Kidney (tissue), 13 donors: ENCODE measurements at regions not wholly inside any gene's neighbourhood (a gene's known extent, or its start where the extent isn't known, plus 50 kb on each side); places are given as distances from the start of the nearest gene placed in this dataset.

Source experiments
- DNase-seq, 5 donors: peaks; one replicate each; pipeline ENCODE4 v3.0.0-alpha.2; 2013 to 2020
- FAIRE-seq: peaks from 2 replicates; lab custom pipeline; 2012; peaks lifted over from hg19 to GRCh38; lab: Jason Lieb, UNC
- H3K27ac ChIP-seq, 2 donors: one replicate each; pipeline ENCODE4 v1.7.0; 2013; ENCODE audit warnings: low read depth in 2 of 2, low read length in 2 of 2, inconsistent platforms in 1 of 2
- H3K27me3 ChIP-seq: one replicate; pipeline ENCODE4 v1.7.1; 2013; ENCODE audit warnings: low read length, inconsistent platforms; ENCODE audit not compliant: control insufficient read depth, insufficient read depth
- H3K36me3 ChIP-seq, 3 donors: one replicate each; pipeline versions ENCODE4 v1.7.0 to v1.7.1; 2013; ENCODE audit warnings: low read length in 3 of 3, control low read depth in 1 of 3, inconsistent platforms in 1 of 3; ENCODE audit not compliant: insufficient read depth in 3 of 3, control insufficient read depth in 2 of 3
- H3K4me1 ChIP-seq, 3 donors: one replicate each; pipeline versions ENCODE4 v1.7.0 to v1.7.1; 2013; ENCODE audit warnings: low read length in 3 of 3, inconsistent platforms in 1 of 3, low read depth in 1 of 3; ENCODE audit not compliant: control insufficient read depth in 2 of 3, insufficient read depth in 2 of 3
- H3K4me3 ChIP-seq, 3 donors: one replicate each; pipeline versions ENCODE4 v1.7.0 to v1.8.1; 2013; ENCODE audit warnings: low read length in 3 of 3, control low read depth in 1 of 3, inconsistent platforms in 1 of 3
- H3K9ac ChIP-seq, 3 donors: one replicate each; pipeline versions ENCODE4 v1.7.0 to v1.7.1; 2013; ENCODE audit warnings: low read length in 3 of 3, control low read depth in 1 of 3, inconsistent platforms in 1 of 3
- H3K9me3 ChIP-seq, 3 donors: one replicate each; pipeline versions ENCODE4 v1.7.0 to v1.7.1; 2013; ENCODE audit warnings: low read length in 3 of 3, control low read depth in 1 of 3, inconsistent platforms in 1 of 3; ENCODE audit not compliant: control insufficient read depth in 2 of 3, insufficient read depth in 1 of 3
- intact Hi-C: fragments of 100-400 bp; cut with DNase I; formaldehyde crosslinking; loops from one replicate; pipeline ENCODE4 v1.11.1; 2022
- TF ChIP-seq, protein P1 (sequence below): IDR thresholded peaks from 3 replicates; pipeline ENCODE4 v1.5.1; 2012; ENCODE audit warnings: mild to moderate bottlenecking, moderate library complexity, borderline replicate concordance; ENCODE audit not compliant: insufficient read depth; ENCODE audit errors: extremely low read depth
- donor health status: control.
- donor health status: control.
- donor health status: control.
- donor health status: control.
- donor health status: control.
- donor health status: DM: yes; HTN: yes; CAD: no.
- donor health status: Normal renal cell carcinoma (clear cell type).

DNA sequence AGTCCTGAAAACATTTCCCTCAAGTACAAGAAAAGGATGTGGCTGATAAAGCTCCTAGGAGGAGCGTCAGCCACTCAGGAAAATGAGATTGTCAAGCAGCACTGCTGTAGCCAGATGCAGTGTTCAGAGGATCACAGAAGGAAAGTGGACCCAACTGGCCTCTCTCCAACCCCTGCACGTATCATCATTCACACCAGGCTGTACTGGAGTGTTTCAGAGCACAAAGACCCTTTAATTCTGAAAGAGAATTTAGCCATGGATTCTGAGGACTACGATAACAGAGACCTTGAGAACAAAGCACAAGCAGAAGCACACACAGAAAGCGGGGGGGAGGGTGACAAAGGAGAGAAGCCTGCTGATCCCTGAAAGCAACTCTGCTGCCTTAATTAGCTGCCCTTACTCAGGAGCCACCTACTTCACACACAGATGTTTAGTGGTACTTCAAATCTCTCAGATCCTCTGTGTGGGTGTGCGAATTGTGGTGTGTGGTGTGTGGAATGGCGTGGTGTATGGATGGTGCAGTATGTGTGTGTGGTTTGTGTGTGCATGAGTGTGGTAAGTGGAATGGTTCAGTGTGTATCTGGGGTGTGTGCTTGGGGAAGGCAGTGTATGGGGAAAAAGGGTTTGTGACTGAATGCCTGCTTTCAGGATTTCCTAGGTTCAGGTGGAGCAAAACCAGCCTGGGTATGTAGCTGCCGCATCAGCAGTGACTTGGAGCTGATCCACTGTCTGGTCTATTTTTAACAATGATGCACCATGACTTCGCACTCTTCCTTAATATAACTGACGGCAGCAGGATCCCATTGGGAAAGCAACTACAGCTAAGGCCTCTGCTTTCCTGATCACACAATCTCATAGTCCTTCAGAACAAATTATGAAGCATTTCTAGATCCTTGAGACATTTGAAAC is 192.5 kb downstream of the RSL24D1 start:
- no peaks in the 10 kb centered on the region for H3K4me1 ChIP-seq
- TF ChIP-seq, protein P1, sequence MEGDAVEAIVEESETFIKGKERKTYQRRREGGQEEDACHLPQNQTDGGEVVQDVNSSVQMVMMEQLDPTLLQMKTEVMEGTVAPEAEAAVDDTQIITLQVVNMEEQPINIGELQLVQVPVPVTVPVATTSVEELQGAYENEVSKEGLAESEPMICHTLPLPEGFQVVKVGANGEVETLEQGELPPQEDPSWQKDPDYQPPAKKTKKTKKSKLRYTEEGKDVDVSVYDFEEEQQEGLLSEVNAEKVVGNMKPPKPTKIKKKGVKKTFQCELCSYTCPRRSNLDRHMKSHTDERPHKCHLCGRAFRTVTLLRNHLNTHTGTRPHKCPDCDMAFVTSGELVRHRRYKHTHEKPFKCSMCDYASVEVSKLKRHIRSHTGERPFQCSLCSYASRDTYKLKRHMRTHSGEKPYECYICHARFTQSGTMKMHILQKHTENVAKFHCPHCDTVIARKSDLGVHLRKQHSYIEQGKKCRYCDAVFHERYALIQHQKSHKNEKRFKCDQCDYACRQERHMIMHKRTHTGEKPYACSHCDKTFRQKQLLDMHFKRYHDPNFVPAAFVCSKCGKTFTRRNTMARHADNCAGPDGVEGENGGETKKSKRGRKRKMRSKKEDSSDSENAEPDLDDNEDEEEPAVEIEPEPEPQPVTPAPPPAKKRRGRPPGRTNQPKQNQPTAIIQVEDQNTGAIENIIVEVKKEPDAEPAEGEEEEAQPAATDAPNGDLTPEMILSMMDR: no peak
- no peaks in the 10 kb centered on the region for H3K27me3 ChIP-seq
- DNase-seq: no peak
- FAIRE-seq: no peak
- no peaks in the 10 kb centered on the region for H3K36me3 ChIP-seq
- intact Hi-C loops: no loop called here
- no peak overlapping the region for H3K27ac ChIP-seq
- no peak overlapping the region for H3K4me3 ChIP-seq
- H3K9me3 ChIP-seq: no peaks in the 10 kb centered on the region
- H3K9ac ChIP-seq: no peak overlapping the region

DNA sequence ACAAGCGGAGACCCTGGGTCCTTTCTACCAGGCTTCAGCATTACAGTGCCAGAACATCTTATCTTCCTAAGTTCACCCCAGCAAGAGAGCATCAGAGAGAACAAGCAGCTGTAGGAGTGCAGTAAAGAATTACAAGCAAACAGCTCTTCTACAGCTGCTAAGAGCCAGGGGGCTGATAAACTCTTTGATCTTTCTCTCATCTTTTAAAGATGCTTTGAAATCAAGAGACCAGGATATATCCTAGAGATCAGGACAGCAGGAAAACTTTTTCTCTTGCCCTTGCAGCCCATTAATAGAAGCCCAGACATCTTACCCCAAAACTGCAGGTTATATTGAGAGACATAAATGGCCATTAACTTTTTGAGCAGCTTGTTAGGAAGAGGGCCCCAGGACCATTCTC is 198.1 kb downstream of the RSL24D1 start:
- DNase-seq (no peak), FAIRE-seq (no peak)
- intact Hi-C loops: no loop called here
- TF ChIP-seq, protein P1: no peak
- Histone ChIP-seq H3K9me3 (no peaks in the 10 kb centered on the region), H3K4me3 (no peak overlapping the region), H3K4me1 (no peaks in the 10 kb centered on the region), H3K27me3 (no peaks in the 10 kb centered on the region), H3K27ac (no peak overlapping the region), H3K9ac (no peak overlapping the region), H3K36me3 (no peaks in the 10 kb centered on the region)

DNA sequence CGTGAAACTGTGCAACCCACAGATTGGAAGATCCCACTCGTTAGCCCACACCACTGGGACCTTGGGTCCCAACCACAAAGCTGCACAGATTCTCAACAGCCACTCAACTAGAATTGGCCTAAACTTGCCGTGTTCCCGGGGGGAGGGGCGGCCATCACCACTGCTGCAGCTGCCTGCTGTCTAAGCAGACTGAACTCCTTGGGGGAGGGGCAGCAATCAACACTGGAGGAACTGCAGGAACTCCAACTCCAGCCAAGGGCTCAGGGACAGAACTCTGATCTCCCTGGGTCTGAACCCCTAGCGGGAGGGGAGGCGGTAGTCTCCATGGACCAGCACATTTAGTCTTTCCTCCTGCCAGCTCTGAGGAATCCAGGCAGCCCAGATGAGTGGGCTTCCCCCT is 205.9 kb downstream of the RSL24D1 start:
- Histone ChIP-seq H3K4me3 (no peak overlapping the region), H3K27ac (no peak overlapping the region), H3K9me3 (peaks cover 0 to 2% (median 0%) of the 10 kb centered on the region in 3 donors), H3K9ac (no peak overlapping the region), H3K27me3 (no peaks in the 10 kb centered on the region), H3K36me3 (no peaks in the 10 kb centered on the region), H3K4me1 (no peaks in the 10 kb centered on the region)
- TF ChIP-seq, protein P1: no peak
- FAIRE-seq (no peak), DNase-seq (no peak)
- intact Hi-C loops: no loop called here
